ENCODE measurements at regions not wholly inside any gene's neighbourhood (a gene's known extent, or its start where the extent isn't known, plus 50 kb on each side); places are given as distances from the start of the nearest gene placed in this dataset.

DNA sequence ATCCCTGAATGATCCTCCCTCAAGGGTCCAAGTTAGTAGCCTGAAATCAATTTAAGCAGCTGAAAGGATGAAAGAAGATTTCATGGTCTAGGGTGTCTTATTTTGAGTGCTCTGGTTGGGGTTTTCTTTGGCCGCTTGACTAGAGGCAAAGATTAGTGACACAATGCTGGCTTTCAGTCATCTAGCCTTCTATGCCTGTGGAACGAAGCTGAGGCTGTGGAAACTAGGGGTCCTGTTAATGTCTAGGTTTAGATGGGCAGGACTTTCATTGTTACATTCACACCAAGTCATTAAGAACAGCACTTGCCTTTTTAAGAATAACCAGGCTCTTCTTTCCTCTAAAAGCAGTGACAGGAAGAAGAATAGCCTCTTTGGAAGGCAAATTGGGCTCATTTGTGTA is 253.8 kb upstream of the E2F7 start:
- in situ Hi-C loops (cut with MboI; ENCODE audit: low sequenced_read_pairs): no loop called here
- Histone ChIP-seq H3K36me3 (ENCODE audit: control insufficient read depth, insufficient read depth, low read length) (no peaks in the 10 kb centered on the region), H3K56ac (ENCODE audit: extremely low read depth, insufficient read depth, low read length) (no peak overlapping the region)

More for the DNA sequence above, 253.8 kb upstream of the E2F7 start:
- intact Hi-C loops (cut with micrococcal nuclease): no loop called here
- POLR2A ChIA-PET (ENCODE audit: unreplicated experiment): no interaction called here
- no peak overlapping the region for H2AK5ac ChIP-seq (ENCODE audit: low read depth, low read length)
- BruUV-seq (replicated peaks): no TSS peak
- H2BK120ac ChIP-seq (ENCODE audit: low read depth, low read length): no peak overlapping the region
- H3K9me3 ChIP-seq (ENCODE audit: control insufficient read depth, insufficient read depth, low read length): no peaks in the 10 kb centered on the region
- no peak overlapping the region for H3K18ac ChIP-seq (ENCODE audit: low read depth, low read length)
- H3K4ac ChIP-seq (ENCODE audit: low read depth, low read length): no peak overlapping the region
- H3K14ac ChIP-seq (replicated peaks; ENCODE audit: low read depth, low read length): no peak overlapping the region
- no peak overlapping the region for H4K91ac ChIP-seq (ENCODE audit: insufficient read depth, low read depth, low read length)
- CTCF ChIA-PET: no interaction called here
- H3K4me2 ChIP-seq (ENCODE audit: low read depth, low read length): no peak overlapping the region
- no peaks in the 10 kb centered on the region for H3K4me1 ChIP-seq (ENCODE audit: control insufficient read depth, insufficient read depth, low read length)
- H3K79me1 ChIP-seq (ENCODE audit: low read depth in 1 of 2, low read length in 2 of 2): no peaks in the 10 kb centered on the region
- TF ChIP-seq, protein P1, sequence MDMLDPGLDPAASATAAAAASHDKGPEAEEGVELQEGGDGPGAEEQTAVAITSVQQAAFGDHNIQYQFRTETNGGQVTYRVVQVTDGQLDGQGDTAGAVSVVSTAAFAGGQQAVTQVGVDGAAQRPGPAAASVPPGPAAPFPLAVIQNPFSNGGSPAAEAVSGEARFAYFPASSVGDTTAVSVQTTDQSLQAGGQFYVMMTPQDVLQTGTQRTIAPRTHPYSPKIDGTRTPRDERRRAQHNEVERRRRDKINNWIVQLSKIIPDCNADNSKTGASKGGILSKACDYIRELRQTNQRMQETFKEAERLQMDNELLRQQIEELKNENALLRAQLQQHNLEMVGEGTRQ (IDR thresholded peaks at IDR 0.05; ENCODE audit: low read depth, low read length): no peak
- TF ChIP-seq MAZ (IDR thresholded peaks at IDR 0.05; ENCODE audit: borderline replicate concordance, low read depth, low read length) (no peak), RCOR1 (IDR thresholded peaks at IDR 0.05; ENCODE audit: insufficient replicate concordance, low read length) (no peak), MAFK (IDR thresholded peaks at IDR 0.05; ENCODE audit: low read depth, low read length) (no peak), RAD21 (IDR thresholded peaks at IDR 0.05; ENCODE audit: low read length) (no peak), MXI1 (IDR thresholded peaks at IDR 0.05; ENCODE audit: borderline replicate concordance, low read depth, low read length) (no peak), ELK1 (IDR thresholded peaks at IDR 0.05; ENCODE audit: borderline replicate concordance, low read depth, low read length) (no peak), RFX5 (IDR thresholded peaks at IDR 0.05; ENCODE audit: low read depth, low read length) (no peak), POLR2A (IDR thresholded peaks at IDR 0.05; ENCODE audit: low read depth, low read length) (no peak), CHD1 (IDR thresholded peaks at IDR 0.05; ENCODE audit: low read depth, low read length) (no peak), FOS (IDR thresholded peaks at IDR 0.05; ENCODE audit: low read depth, low read length) (no peak), SMC3 (IDR thresholded peaks at IDR 0.05; ENCODE audit: low read depth, low read length) (no peak), CEBPB (IDR thresholded peaks at IDR 0.05; ENCODE audit: low read depth, low read length) (no peak), NFE2L2 (IDR thresholded peaks at IDR 0.05; ENCODE audit: low read depth, low read length) (no peak), BHLHE40 (IDR thresholded peaks at IDR 0.05; ENCODE audit: low read depth, low read length) (no peak)
- TF ChIP-seq, protein P2, sequence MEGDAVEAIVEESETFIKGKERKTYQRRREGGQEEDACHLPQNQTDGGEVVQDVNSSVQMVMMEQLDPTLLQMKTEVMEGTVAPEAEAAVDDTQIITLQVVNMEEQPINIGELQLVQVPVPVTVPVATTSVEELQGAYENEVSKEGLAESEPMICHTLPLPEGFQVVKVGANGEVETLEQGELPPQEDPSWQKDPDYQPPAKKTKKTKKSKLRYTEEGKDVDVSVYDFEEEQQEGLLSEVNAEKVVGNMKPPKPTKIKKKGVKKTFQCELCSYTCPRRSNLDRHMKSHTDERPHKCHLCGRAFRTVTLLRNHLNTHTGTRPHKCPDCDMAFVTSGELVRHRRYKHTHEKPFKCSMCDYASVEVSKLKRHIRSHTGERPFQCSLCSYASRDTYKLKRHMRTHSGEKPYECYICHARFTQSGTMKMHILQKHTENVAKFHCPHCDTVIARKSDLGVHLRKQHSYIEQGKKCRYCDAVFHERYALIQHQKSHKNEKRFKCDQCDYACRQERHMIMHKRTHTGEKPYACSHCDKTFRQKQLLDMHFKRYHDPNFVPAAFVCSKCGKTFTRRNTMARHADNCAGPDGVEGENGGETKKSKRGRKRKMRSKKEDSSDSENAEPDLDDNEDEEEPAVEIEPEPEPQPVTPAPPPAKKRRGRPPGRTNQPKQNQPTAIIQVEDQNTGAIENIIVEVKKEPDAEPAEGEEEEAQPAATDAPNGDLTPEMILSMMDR (conservative IDR thresholded peaks at IDR 0.05; ENCODE audit: low read depth, low read length): no peak
- DNase-seq (no peak), ATAC-seq (ENCODE audit: low read depth) (no peak)
- no peaks in the 10 kb centered on the region for H4K20me1 ChIP-seq (ENCODE audit: insufficient read depth, low read length)
- peaks cover 2% of the 10 kb centered on the region; the same call in 1 of the 2 replicates for H3K27me3 ChIP-seq (ENCODE audit: control insufficient read depth, insufficient read depth, low read length)
- no peak overlapping the region for H2BK20ac ChIP-seq (ENCODE audit: low read depth, low read length)
- no peak overlapping the region for H2BK5ac ChIP-seq (ENCODE audit: low read depth, low read length, poor library complexity, severe bottlenecking)
- H3K23ac ChIP-seq (ENCODE audit: low read depth, low read length): no peak overlapping the region
- H3K9me1 ChIP-seq (ENCODE audit: insufficient read depth, low read length): no peaks in the 10 kb centered on the region
- H2AFZ ChIP-seq (replicated peaks; ENCODE audit: low read length, poor library complexity): no peak overlapping the region
- dilution Hi-C loops (cut with HindIII; ENCODE audit: low sequenced_read_pairs, unreplicated experiment): no loop called here
- no peak overlapping the region for H3K27ac ChIP-seq (ENCODE audit: insufficient read depth, low read length)
- H3K4me3 ChIP-seq (ENCODE audit: insufficient read depth, low read depth, low read length): no peak overlapping the region
- no peak overlapping the region for H4K5ac ChIP-seq (ENCODE audit: low read depth, low read length)
- no peak overlapping the region for H2BK15ac ChIP-seq (ENCODE audit: low read depth, low read length)
- H4K8ac ChIP-seq (ENCODE audit: low read depth in 2 of 2, low read length in 2 of 2): no peak overlapping the region
- WGBS, 2 experiments (ENCODE audit: extremely low coverage in 2 of 2, insufficient read length in 1 of 2): no CpG with 5 or more reads among the region's 2 CpGs
- H3K9ac ChIP-seq (ENCODE audit: low read depth, low read length): no peak overlapping the region
- H2AK9ac ChIP-seq (replicated peaks; ENCODE audit: low read depth, low read length, poor library complexity): no peak overlapping the region

Data from IMR-90 (cell line).